HG02623 (cell line): ENCODE measurements at regions not wholly inside any gene's neighbourhood (a gene's known extent, or its start where the extent isn't known, plus 50 kb on each side); places are given as distances from the start of the nearest gene placed in this dataset.

Experiments
- ATAC-seq: cut with Tn5 transposase; IDR thresholded peaks from one replicate; pipeline ENCODE4 v1.9.1; 2021; ENCODE audit warnings: moderate library complexity; ENCODE audit not compliant: unreplicated experiment

DNA sequence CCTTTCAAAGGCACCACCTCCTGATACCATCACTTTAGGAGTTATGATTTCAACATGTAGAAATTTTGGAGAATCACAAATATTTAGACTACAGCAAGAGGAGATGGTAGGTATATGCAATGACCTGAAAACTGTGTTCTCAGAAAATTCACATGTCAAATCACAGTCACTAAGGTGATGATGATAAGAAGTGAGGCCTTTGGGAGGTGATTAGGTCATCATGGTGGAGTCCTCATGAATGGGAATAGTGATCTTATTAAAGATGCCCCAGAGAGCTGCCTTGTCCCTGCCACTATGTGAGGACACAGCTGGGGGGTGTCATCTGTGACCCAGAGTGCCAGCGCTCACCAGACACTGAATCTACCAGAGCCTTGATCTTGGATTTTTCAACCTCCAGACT, 513.5 kb upstream of the TUSC1 start:
- ATAC-seq = no peak

DNA sequence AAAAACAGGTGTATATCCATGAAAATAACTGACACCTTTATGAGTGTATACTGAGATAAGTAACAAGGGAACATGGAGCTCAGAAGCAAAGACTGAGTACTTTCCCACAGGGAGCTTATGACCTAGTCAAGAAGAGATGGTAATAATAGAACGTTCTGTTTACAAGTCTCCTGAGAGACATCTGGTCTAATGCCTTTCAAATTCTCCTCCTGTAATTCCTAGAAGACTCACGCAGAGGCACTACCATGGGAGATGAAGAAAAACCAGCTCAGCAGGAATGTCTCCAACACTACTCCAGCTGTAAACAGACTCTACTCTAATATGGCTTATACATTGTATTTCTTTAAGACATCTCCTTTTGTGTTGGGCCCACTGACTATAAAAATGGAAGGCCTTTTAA, 503.6 kb upstream of the TUSC1 start:
- no peak for ATAC-seq

DNA sequence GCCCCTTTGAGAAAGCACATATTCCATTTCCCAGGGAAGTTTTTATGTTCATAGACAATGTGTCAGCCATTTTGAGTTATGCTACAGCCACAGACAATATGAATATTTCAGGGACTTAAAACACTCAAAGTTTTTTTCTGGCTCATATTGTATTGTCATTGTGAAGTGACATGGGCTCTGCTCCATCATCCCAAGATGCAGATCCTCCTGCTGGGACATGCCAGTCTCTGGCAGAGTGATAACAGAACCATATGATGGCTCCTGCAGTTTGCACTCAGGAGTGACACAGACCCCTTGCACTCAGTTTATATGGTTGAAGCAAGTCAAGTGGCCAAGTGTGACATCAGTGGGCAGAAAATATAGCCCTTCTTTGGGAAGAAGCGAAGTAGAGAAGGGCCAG, 498.4 kb upstream of the TUSC1 start:
- no peak for ATAC-seq

DNA sequence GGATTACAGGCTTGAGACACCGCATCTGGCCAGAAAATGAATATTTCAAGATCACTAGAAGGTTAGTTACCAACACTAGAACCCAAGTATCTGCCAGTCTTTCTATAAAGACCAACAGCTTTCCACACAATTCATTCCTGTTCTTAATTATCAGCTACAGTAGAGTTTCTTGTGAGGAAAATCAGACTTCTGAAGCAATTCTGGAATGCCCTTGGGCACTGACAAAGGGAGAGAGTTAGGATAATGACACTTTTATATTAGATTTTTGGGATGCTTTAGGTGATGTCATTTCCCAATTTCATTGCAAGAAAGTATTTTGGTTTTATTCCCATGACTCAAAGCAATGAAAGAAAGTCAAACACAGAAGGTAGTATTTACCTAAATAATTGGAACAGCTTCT, 497.0 kb upstream of the TUSC1 start:
- no peak for ATAC-seq

DNA sequence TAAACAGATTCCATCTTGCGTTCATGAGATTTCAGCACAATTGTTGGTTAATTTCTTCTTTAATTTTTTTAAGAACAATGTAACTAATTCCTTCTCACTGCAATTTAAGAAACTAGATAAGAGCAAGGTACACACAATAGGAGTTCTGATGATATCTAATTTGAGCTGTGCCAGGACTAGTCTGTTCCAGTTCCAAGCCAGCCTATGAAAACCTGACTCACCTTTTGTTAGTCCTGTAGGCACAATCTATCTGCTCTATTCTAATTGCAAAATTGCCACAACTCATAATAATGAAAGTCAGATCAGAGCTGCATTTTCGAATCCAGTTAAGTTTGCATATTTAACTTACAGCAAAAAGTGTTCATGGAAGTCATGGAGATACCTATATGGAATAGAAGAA, 494.1 kb upstream of the TUSC1 start:
- ATAC-seq = no peak

DNA sequence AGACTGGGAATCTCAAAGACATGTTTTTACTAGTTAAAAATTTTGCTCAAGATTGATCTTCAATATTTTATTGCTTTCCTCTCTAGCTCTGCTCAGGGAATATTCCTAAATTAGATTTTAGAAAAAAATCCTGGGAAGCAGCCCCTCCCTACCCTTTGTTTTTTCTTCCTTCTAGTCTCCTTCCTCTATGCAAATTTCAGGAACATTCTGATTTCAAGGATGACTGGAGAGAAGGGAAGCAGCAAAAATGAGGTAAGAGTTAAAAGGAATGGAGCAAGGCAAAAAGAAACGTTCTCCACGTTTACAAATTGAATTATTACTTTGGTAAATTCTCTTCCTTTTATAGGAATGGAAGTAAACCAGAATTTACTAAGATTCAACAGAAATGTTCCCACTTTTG, 493.4 kb upstream of the TUSC1 start:
- no peak for ATAC-seq

DNA sequence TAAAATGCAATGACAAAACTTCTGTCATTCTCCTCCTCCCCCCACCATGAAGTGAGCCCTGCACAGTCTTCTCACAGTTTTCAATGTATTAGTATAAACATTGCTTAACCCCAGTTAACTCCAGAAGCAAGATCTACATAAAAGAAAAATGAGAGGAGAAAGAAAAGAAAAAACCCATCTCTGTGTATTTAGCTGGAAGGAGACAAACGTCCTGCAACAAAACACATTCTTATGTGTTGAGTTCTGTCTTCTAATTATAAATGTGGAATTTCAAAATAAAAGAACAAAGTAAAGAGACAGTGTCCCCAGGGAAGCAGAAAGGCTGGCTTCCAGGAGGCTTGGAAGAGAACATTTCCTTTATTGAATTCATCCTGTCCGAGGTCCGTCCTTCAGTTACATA, 491.9 kb upstream of the TUSC1 start:
- ATAC-seq = no peak

DNA sequence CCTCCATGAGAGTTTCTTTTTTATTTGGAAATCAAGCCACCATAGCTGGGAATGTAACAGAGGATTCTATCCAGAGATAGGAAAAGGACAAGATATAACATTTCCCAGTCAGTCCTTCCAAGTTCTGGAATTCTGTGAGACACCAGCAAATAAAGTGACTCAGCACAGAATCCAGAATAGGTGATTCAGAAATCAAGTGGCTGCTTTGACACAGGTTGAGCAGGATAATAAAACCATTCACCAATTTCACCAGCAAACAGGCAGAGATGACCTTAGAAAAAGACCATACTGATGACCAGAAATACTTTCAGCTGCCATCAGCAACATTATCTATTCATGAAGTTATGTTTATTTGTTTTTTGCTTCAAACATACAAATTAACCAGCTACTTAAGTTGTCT, 491.5 kb upstream of the TUSC1 start:
- no peak for ATAC-seq

DNA sequence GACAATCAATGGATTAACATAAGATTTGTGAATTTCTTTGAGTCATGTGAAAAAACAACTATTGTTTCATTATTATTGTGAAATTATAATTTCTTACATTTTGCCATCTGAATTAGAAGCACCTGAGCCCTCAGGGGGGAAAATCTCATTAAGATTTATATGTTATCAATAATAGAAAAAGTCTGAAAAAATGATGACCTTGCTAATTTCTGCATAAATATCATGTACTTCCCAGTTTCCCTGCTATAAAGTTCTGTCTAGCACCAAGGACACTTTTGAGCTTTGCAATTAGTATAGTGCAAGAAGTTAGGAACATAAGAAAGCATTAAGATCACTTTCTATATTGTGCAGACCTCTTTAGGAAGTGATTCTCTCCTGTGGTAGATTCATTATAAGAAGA, 488.3 kb upstream of the TUSC1 start:
- no peak for ATAC-seq

DNA sequence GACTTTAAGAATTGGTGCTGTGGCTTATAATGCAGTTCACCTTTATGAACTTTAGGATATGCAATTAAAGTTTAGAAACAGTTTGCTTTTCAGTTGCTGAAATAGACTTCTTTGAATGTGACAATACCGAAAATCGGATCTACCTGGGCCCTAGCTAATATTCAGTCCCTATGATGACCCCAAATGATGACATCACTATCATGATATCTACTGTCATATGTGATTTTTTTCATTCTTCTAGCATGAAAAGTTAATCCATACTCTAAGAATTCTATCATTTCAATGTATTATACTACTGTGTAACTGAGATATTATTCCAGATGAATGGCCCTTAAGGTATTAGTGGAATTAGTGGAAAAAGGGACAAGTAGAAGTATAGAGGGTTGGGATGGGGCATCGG, 487.2 kb upstream of the TUSC1 start:
- no peak for ATAC-seq

DNA sequence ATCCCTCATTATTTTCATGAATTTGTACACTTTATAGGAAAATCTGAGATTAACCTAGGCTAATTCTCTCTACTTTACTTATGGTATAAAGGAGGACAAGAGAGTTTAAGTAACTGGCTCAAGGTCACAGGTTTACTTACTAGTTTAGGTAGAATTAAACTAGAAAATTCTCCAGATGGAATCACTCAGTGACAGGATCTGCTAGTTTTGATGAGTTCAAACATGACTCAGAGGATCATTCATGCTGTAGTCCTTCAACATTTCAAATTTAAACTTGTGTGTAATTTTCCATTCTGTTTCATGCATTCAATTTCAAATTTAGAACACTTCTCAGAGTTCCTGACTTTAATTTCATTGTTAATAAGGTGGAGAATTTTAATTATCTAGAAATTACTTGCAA, 485.7 kb upstream of the TUSC1 start:
- ATAC-seq = no peak

DNA sequence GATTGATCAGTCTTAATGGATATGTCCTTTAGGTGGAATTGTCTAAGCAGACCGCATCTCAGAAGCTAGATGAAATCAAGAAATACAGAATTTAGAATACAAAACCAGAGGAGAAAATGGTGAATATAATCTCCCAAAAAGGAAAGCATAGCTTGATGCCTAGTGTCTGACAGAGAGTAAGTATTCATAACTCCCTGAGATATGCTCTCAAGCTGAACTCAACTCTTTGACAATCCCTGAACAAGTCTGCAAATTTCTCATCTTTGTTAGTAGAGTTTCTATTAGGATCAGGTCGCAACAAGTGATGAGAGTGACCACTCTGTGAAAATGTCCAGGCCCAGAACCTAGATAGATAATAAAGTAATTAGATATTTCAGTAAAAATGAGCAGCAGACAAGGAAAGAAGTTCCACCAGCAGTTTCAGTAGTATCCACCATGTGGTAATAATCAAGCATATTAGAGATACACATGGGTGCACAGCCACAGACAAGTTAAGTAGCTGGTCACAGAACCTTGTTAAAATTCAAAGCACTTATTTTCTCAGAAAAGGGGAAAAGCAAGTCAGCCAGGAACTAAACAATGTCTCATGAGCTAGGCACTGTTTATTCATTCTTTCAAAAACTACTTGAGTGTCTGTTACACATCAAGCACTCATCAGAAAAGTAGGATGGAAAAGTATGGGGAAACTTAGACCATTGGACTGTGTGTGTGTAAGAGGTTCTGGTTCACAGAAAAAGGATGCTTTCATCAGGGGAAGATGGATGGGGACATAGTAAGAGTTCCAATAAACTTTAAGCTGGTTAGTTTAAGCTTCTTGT, 481.5 kb upstream of the TUSC1 start:
- no peak for ATAC-seq

DNA sequence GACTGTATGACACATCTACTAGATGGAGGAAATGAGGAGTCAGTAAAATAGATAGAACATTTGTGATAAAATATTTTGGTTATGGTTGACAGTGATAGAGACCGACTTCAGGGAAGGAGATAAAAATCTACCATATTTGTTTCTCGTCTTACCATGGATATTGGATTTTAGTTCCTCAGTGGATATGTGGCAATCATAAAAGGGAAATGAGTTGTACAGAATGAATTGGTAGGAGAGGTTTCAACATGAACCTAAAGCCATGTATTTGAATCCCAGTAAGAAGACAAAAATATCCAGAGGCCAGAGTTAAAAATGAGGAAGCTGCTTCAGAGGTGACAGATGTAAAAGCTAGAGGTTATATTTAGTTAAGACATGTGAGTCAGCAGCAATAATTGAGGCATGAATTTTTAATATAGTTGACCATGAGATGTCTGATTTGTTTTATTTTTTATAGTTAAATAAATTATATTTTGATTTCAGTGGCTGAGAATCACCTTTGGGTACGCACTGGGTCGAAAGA, 480.4 kb upstream of the TUSC1 start:
- no peak for ATAC-seq

DNA sequence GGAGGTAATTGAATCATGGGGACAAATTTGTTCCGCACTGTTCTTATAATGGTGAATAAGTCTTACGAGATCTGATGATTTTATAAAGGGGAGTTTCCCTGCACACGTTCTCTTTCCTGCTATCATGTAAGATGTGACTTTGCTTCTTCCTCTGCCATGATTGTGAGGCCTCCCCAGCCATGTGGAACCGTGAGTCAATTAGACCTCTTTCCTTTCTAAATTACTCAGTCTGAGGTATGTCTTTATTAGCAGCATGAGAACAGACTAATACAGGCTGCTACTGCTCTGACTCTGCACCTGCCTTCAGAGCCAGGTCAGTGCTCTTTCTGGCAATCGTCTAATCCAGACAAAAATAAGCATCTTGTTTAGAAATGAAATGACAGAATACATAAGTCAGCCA, 479.2 kb upstream of the TUSC1 start:
- peak; percentile 77 for ATAC-seq

DNA sequence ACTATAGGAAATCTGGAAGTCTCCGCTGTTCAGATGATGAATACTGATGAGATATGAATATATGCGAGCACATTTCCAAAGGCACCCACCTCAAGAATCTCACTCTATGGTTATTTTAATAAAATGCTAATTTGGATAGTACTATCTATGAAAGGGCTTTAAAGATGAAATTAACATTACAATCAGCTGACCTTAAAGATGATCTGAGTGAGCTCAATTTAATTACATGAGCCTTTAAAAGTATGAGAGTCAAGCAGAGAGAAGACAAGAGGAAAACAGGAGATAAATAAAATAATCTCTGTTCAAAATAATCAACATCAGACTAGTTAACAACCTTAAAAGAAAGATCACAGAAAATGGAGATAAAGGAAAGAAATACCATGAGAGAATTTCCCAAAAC, 474.1 kb upstream of the TUSC1 start:
- ATAC-seq = no peak

DNA sequence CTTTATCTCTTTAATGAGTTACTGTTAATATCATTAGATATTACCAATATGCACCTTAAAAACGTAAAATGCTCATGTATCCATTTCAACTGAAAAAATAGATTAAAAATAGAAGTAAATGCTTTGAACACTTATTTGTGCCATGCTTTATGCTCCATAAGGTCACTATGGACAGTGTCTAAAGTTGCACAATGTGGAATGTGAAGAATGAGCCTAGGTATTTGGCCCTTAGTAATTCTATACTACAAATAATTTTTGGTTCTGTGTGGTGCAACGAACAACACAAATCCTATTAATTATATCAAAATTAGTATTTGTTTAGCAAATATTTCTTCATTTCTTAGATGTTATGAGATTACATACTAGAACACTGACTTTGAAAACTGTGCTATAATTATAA, 469.9 kb upstream of the TUSC1 start:
- no peak for ATAC-seq

DNA sequence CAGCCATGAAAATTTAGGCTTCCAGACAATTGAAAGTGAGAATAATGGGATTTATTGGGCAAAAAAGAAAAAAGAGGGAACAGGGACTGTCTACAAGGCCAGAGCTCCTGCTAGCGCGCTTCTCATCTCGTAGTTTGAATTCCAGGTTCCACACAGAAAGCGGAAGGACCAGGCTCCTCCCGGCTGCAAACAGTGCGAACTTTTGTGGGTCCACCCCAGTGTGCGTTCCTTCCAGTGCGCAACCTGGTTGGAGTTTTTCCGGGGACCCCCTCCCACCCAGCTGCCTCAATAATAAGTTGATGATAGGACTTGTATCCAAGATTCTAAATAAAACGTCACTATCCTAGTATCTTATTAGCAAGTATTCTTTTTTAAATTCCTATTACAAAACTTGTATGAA, 467.7 kb upstream of the TUSC1 start:
- no peak for ATAC-seq

DNA sequence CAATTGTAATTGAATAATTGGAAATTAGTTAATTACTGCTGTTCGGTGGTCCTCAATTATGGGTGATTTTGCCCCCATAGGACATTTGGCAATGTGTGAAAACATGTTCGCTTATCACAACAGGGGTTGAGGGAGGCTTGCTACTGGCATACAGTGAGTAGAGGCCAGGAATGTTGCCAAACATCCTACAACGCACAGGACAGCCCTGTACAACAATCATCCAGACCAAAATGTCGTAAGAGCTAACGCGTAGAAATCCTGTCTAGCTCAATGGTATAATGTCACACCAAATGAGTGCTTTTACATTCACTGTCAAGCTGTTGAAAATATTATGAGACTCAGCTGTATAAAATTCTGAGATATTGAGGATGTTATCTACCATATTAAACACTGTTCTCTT, 464.4 kb upstream of the TUSC1 start:
- no peak for ATAC-seq

DNA sequence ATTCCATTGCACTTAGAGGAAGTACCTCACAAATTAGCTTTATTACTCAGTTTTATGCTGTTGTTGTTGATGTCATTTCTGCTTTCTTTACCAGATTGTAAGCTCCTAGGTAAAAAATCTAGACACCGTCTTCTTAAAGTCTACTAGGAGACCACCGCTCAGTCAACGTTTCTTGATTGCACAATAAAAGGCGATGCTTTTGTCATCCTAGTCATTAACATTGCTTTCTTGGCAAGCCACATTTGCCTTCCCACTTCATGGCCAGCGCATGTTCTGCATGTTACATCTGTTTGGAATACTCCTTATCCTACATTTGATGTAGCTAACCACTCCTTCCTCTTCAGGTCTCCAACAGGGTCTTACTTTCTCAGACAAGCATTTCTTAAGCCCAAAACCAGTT, 464.0 kb upstream of the TUSC1 start:
- ATAC-seq = no peak

DNA sequence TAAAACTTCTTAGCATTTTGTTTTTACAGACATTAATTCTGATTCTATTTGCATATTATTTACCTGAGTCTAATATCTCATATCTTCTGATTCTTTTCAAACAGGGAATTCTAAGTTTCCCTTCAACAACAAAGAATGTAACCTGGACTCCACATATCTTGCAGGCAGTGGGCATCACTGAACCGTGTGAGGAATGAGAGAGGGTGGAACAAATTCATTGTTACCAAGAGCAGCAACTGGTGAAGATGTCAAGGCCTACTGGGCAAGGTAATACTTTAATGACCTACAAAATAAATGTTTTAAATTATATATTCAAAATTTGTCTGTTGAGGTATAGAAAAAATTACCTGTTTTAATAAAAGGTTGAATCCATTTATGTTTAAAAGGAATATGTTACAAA, 455.3 kb upstream of the TUSC1 start:
- ATAC-seq = no peak

DNA sequence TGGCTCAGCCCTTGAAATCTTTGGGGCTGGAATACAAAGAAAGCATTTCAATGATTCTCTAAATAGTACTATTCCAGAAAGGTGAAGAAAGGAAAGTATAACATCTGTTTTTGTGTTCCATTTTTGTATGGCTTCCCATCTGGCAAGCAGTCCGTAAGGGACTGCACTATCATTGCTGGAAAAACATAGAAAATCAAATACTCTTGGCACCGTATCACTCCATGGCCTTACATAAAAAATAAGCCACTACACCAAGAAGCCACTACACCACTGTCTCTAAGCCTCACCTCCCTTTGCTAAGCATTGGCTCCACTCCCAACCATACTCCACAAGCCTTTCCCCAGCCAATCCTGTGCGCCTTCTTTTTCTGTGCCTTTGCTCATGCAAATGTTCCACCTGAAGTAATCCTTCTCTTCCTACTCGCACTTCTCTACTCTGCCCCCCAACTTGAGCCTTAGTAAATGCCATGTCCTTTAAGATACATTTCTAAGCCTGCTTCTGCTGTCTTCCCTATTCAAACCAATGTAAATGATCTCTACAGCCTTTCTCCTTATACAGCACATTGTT, 454.6 kb upstream of the TUSC1 start:
- no peak for ATAC-seq

DNA sequence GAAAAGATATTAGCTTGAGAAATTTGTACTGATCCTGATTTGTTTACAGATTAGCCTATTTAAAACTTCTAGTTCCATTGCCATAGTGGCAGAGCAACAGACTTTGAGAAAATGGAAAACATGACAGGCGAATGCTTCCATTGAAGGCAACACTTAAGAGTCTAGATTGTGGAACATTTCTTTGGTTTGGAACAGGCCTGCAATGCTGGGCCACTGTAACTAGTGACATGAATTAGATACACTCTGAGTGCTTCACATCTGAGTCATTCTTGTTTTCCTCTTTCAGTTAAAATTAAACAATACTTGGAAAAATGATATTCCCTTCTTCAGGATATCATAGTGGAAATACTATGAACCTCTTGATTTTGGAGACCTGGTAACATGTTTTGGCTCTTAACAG, 453.6 kb upstream of the TUSC1 start:
- no peak for ATAC-seq

DNA sequence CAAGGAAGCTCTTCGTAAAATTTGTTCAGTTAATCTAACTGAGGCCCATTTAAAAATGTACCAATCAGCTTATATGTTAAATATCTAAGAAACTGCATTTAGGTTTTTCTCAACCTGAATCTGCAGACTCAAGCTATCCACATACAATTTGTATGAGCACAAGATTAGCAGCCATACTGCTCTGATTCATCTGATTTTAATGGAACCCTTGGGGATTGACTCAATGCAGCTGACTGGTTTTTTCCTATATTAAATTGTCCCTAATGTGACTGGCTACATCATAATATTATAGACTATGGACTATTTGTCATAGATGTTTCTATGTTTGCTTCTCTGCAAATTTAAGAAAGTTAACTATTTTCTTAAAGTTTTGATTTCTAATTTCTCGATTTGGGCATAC, 451.0 kb upstream of the TUSC1 start:
- ATAC-seq = no peak
